Esophagus muscularis mucosa (tissue), 4 donors: ENCODE measurements at regions not wholly inside any gene's neighbourhood (a gene's known extent, or its start where the extent isn't known, plus 50 kb on each side); places are given as distances from the start of the nearest gene placed in this dataset.

Experiments
- DNase-seq: peaks from one replicate; pipeline ENCODE4 v3.0.0-alpha.2; 2017; ENCODE audit errors: extremely low spot score
- H3K27ac ChIP-seq, 4 donors: fragments of 200-600 bp; sonication (generic); replicated peaks in 1 of 4; 1 replicate in 3 of 4; 2 replicates in 1 of 4; pipeline ENCODE4 v1.5.1; 2016 to 2019; ENCODE audit warnings: mild to moderate bottlenecking in 1 of 4
- H3K27me3 ChIP-seq, 4 donors: fragments of 200-600 bp; sonication (generic); one replicate each; pipeline versions ENCODE4 v1.5.1 to v1.6.0; 2016 to 2019
- H3K36me3 ChIP-seq, 4 donors: fragments of 200-600 bp; sonication (generic); one replicate each; pipeline ENCODE4 v1.5.1; 2016 to 2019
- H3K4me1 ChIP-seq, 4 donors: fragments of 200-600 bp; sonication (generic); one replicate each; pipeline ENCODE4 v1.5.1; 2016 to 2019
- H3K4me3 ChIP-seq, 4 donors: fragments of 200-600 bp; sonication (generic); 1 replicate in 2 of 4; 2 replicates in 2 of 4; pipeline ENCODE4 v1.5.1; 2016 to 2019; ENCODE audit warnings: mild to moderate bottlenecking in 4 of 4, moderate library complexity in 1 of 4
- H3K9me3 ChIP-seq, 4 donors: fragments of 200-600 bp; sonication (generic); 1 replicate in 3 of 4; 2 replicates in 1 of 4; pipeline ENCODE4 v1.5.1; 2016 to 2019
- CTCF ChIP-seq, 3 experiments: fragments of 200-600 bp in 2 of 3; fragments of 450-650 bp in 1 of 3; sonication (generic) in 2 of 3; IDR thresholded peaks; one replicate each; pipeline ENCODE4 v1.5.1; 2017 to 2019; ENCODE audit warnings: antibody characterized with exemption in 3 of 3, mild to moderate bottlenecking in 2 of 3, moderate library complexity in 1 of 3
- EP300 ChIP-seq: sonication (generic); formaldehyde crosslinking; IDR thresholded peaks from one replicate; pipeline ENCODE4 v1.6.1; 2017; ENCODE audit warnings: antibody characterized with exemption
- POLR2A ChIP-seq: fragments of 450-650 bp; IDR thresholded peaks from one replicate; pipeline ENCODE4 v1.6.1; 2017; ENCODE audit warnings: antibody characterized with exemption, moderate library complexity, mild to moderate bottlenecking, low read depth
- POLR2AphosphoS5 ChIP-seq, 2 donors: sonication (generic); formaldehyde crosslinking; IDR thresholded peaks; one replicate each; pipeline ENCODE4 v1.6.1; 2017; ENCODE audit warnings: antibody characterized with exemption in 2 of 2
- WGBS: methylation state at CpG from one replicate; pipeline ENCODE4 v1.1.5; 2018; 5-methylcytosine and 5-hydroxymethylcytosine counted together
- intact Hi-C: fragments of 100-400 bp; cut with DNase I; formaldehyde crosslinking; loops from one replicate; pipeline ENCODE4 v1.15.1; 2023

GRCh38 chr5:3214396-3214795, 381.2 kb upstream of the IRX1 start:
- peaks cover 0 to 10% (median 0%) of the 10 kb centered on the region in 4 donors for H3K27me3 ChIP-seq
- intact Hi-C loops, result no loop called here
- no peak overlapping the region for H3K4me3 ChIP-seq
- no peaks in the 10 kb centered on the region for H3K4me1 ChIP-seq
- 95% methylated on average over 6 of the region's 8 CpGs for WGBS
- no peaks in the 10 kb centered on the region for H3K9me3 ChIP-seq
- no peaks in the 10 kb centered on the region for H3K36me3 ChIP-seq
- DNase-seq, result no peak
- TF ChIP-seq POLR2AphosphoS5 (IDR thresholded peaks at IDR 0.05) (no peak), POLR2A (no peak), CTCF (IDR thresholded peaks at IDR 0.05) (no peak), EP300 (no peak)
- no peak overlapping the region for H3K27ac ChIP-seq

- Histone ChIP-seq H3K4me3 (no peak overlapping the region), H3K27me3 (peaks cover 0 to 10% (median 0%) of the 10 kb centered on the region in 4 donors), H3K4me1 (no peaks in the 10 kb centered on the region), H3K27ac (no peak overlapping the region), H3K36me3 (no peaks in the 10 kb centered on the region), H3K9me3 (no peaks in the 10 kb centered on the region)
- intact Hi-C loops, result no loop called here
- 89% methylated on average over 15 of the region's 15 CpGs for WGBS
- no peak for TF ChIP-seq POLR2A
- TF ChIP-seq CTCF (IDR thresholded peaks at IDR 0.05), result no peak
- no peak for TF ChIP-seq EP300
- TF ChIP-seq POLR2AphosphoS5 (IDR thresholded peaks at IDR 0.05), result no peak
- DNase-seq, result no peak
Observed at GRCh38 chr5:3212869-3213268, 382.8 kb upstream of the IRX1 start.

GRCh38 chr5:3210531-3210930, 385.1 kb upstream of the IRX1 start:
- no peaks in the 10 kb centered on the region for H3K4me1 ChIP-seq
- no peaks in the 10 kb centered on the region for H3K9me3 ChIP-seq
- no peak for DNase-seq
- peaks cover 0 to 9% (median 0%) of the 10 kb centered on the region in 4 donors for H3K27me3 ChIP-seq
- no peak for TF ChIP-seq CTCF (IDR thresholded peaks at IDR 0.05)
- no peak for TF ChIP-seq EP300
- TF ChIP-seq POLR2A, result no peak
- TF ChIP-seq POLR2AphosphoS5 (IDR thresholded peaks at IDR 0.05), result no peak
- H3K4me3 ChIP-seq, result no peak overlapping the region
- no peaks in the 10 kb centered on the region for H3K36me3 ChIP-seq
- no peak overlapping the region for H3K27ac ChIP-seq
- 72% methylated on average over 8 of the region's 9 CpGs for WGBS
- intact Hi-C loops, result no loop called here

GRCh38 chr5:3209918-3210317, 385.7 kb upstream of the IRX1 start:
- no peak for TF ChIP-seq POLR2AphosphoS5 (IDR thresholded peaks at IDR 0.05)
- TF ChIP-seq POLR2A, result no peak
- no peak for TF ChIP-seq EP300
- no peak for TF ChIP-seq CTCF (IDR thresholded peaks at IDR 0.05)
- Histone ChIP-seq H3K27me3 (peaks cover 0 to 3% (median 0%) of the 10 kb centered on the region in 4 donors), H3K4me1 (no peaks in the 10 kb centered on the region), H3K36me3 (no peaks in the 10 kb centered on the region), H3K4me3 (no peak overlapping the region), H3K27ac (no peak overlapping the region), H3K9me3 (no peaks in the 10 kb centered on the region)
- DNase-seq, result no peak
- WGBS, result 56% methylated on average over 5 of the region's 5 CpGs
- intact Hi-C loops, result no loop called here

GRCh38 chr5:3202570-3202969, 393.1 kb upstream of the IRX1 start:
- no peaks in the 10 kb centered on the region for H3K9me3 ChIP-seq
- H3K4me3 ChIP-seq, result no peak overlapping the region
- no peak overlapping the region for H3K27ac ChIP-seq
- intact Hi-C loops, result no loop called here
- WGBS, result 95% methylated on average over 7 of the region's 13 CpGs
- DNase-seq, result no peak
- H3K27me3 ChIP-seq, result peaks cover 0 to 36% (median 0%) of the 10 kb centered on the region in 4 donors
- H3K36me3 ChIP-seq, result no peaks in the 10 kb centered on the region
- TF ChIP-seq CTCF (IDR thresholded peaks at IDR 0.05), result no peak
- TF ChIP-seq POLR2A, result no peak
- TF ChIP-seq POLR2AphosphoS5 (IDR thresholded peaks at IDR 0.05), result no peak
- TF ChIP-seq EP300, result no peak
- H3K4me1 ChIP-seq, result peaks cover 0 to 4% (median 0%) of the 10 kb centered on the region in 4 donors
